ENCODE measurements at regions not wholly inside any gene's neighbourhood (a gene's known extent, or its start where the extent isn't known, plus 50 kb on each side); places are given as distances from the start of the nearest gene placed in this dataset.

- DNase-seq (ENCODE audit: low spot score): no peak
These were observed 57.6 kb upstream of the TWIST2 start for GRCh38 chr2:238790126-238790832.

- no peak for DNase-seq (ENCODE audit: low spot score)
These were observed 57.1 kb upstream of the TWIST2 start for GRCh38 chr2:238790833-238791230.

GRCh38 chr2:238791354-238791753 is 56.5 kb upstream of the TWIST2 start:
- DNase-seq (ENCODE audit: low spot score): no peak

- no peak for DNase-seq (ENCODE audit: low spot score)
These were observed 54.6 kb upstream of the TWIST2 start for GRCh38 chr2:238793306-238793705.

GRCh38 chr2:238793801-238794449 is 54.0 kb upstream of the TWIST2 start:
- DNase-seq (ENCODE audit: low spot score): no peak

- DNase-seq (ENCODE audit: low spot score): no peak
These were observed 51.5 kb upstream of the TWIST2 start for GRCh38 chr2:238796223-238796885.

GRCh38 chr2:238797537-238797936 is 50.3 kb upstream of the TWIST2 start:
- DNase-seq (ENCODE audit: low spot score): no peak

Measured in CD4-positive, alpha-beta T cell treated with Interleukin-2 at 100 ng/mL for 4 hours (primary cell).